HG03439 (cell line): ENCODE measurements at regions not wholly inside any gene's neighbourhood (a gene's known extent, or its start where the extent isn't known, plus 50 kb on each side); places are given as distances from the start of the nearest gene placed in this dataset.

Experiments
- ATAC-seq: cut with Tn5 transposase; IDR thresholded peaks from one replicate; pipeline ENCODE4 v1.9.1; 2021; ENCODE audit warnings: mild to moderate bottlenecking, moderate library complexity; ENCODE audit not compliant: unreplicated experiment

- no peak for ATAC-seq
These were observed 879.3 kb upstream of the SLIT2 start for GRCh38 chr4:19372390-19372789.

DNA sequence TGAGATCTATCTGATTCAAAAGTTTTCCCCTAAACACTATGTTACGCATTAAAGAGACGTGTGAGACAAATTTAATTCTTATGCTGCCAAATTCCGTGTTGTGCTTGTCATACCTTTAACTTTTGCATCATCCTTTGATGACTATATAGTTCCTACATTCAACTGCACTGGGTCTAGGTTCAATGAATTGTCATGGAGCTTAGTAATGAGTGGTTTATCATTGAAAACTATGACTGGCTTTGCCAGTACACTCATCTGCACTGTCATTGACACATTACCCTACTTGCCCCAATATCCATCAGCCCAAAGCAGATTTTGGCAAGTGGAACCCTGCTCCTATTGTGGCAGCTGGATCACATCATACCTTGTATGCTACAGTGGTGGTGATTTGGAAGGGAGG, 882.9 kb upstream of the SLIT2 start:
- ATAC-seq: no peak

- ATAC-seq: no peak
These were observed 884.8 kb upstream of the SLIT2 start for GRCh38 chr4:19366916-19367315.

DNA sequence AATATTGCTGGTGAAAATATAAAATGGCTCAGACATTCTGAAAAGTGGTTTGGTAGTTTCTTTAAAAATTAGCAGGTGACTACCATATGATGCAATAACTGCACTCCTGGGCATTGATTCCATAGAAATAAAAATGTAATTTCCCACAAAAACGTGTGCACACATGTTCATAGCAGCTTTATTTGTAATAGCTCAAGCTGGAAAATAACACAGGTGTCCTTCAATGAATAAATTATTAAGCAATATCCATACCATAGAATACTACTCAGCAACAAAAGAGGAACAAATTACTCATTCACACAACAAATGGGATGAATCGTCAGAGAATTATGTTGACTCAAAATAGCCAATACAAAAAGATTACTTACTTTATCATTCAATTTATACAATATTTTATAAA, 893.7 kb upstream of the SLIT2 start:
- no peak for ATAC-seq

- ATAC-seq: no peak
These were observed 902.3 kb upstream of the SLIT2 start for GRCh38 chr4:19349416-19349815.

DNA sequence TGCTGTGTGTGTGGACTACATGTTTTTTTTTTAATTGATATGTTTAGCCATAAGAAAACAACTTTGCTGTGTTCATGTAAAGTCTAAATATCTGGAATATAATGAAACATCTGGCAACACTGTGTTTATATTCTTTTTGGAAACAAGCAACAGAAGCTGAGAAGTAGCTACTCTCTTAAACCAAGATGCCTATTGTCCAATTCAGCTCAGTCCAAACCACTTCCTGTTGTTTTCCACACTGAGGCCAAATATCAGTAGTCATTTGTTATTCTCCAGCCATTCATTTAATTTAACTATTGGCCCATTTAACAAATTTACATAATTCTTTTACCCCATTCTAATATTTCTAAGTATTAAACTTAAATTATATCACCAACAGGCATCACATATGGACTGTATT, 903.0 kb upstream of the SLIT2 start:
- no peak for ATAC-seq

DNA sequence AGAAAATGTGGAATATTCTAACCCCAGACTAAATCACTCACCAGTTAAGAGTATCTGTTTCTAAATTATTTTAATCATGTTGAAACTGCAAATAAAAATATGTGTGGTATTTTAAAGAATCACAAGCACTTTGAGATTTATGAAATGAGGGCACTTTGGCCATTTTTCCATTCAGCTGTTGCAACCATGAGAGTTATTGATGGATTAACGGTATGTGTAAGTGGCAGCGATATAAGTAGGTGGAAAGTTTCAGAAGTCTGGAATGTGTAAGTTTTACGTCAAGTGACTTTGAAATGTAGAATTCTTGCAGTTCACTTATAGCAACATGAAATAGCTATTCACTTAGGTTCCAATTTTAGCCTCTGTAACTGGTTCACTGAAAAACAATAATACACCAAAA, 905.1 kb upstream of the SLIT2 start:
- ATAC-seq: no peak

DNA sequence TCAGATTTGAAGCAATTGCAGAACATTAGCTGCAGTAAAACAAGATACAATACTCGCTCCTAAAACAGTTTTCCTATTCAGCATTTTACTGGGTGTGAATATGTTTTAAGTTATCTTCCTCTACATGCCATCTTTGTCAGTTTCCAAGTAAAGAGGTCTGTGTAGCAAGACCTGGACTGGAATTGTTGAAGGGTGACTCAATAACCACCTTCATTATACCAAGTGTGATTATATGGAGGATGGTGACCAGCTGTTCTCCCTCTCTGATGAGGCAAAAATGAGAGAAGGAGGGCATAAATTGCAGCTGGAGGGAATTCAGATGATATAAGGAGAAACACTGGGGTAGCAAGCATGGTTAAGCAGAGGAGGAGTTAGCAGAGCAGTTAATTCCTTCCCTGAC, 922.1 kb upstream of the SLIT2 start:
- no peak for ATAC-seq

- no peak for ATAC-seq
These were observed 922.6 kb upstream of the SLIT2 start for GRCh38 chr4:19329077-19329476.

- ATAC-seq: no peak
These were observed 924.3 kb upstream of the SLIT2 start for GRCh38 chr4:19327364-19327763.

- ATAC-seq: no peak
These were observed 927.5 kb upstream of the SLIT2 start for GRCh38 chr4:19324184-19324583.

DNA sequence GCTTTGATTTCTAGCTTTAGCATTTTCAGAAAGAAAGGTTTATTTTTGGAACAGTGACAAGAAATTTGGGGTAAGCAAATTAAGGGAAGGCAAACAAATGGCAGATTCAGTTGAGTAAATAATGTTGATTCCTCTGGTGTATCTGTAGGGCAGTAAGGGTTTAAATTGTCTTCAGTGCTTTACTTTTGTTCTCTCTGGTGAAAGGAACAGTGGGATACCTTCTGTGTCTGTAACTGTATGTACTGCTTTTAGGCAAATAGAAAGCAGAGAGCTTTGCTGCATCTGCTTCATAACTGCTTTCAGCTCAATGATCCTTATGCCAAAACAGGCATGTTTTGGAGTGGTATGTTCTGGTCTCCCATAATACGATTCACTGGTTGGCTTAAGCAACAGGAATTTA, 932.1 kb upstream of the SLIT2 start:
- ATAC-seq: no peak

DNA sequence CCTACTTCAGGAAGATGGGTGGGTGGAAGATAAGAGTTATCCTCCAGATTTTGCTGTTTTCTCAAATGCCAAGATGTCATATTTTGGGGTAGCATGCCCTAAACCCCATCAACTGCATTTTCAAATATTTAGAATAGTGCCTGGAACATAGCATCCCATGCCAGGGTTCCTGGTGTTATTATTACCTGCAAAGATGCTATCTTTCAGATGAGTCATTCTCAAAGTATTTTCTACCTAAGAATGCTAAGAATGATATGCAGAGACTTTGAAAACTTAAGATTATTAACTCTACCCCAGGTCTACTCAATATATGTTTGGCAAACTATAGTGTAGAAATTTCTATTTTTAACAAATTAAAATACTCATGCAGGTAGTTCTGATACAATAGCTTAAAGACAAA, 934.3 kb upstream of the SLIT2 start:
- ATAC-seq: no peak

- no peak for ATAC-seq
These were observed 937.6 kb upstream of the SLIT2 start for GRCh38 chr4:19314116-19314515.

DNA sequence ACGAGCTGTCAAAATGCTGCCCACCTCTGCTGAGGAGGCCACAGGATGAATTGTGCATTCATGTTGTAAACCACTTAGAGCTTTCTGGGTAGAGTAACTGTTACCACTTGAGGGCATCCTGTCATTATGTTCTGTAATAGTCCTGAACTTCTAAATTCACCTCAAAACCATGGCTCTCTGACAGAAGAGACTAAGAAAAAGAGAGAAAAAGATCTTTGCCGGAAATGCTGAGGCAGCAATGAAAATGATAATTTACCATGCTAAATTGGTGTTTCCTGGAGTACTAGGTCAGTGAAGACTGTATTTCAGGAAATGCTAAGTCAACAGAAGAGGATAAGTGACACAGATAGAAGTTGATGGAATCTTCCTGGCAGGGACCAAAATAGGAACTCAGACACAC, 942.3 kb upstream of the SLIT2 start:
- ATAC-seq: no peak

DNA sequence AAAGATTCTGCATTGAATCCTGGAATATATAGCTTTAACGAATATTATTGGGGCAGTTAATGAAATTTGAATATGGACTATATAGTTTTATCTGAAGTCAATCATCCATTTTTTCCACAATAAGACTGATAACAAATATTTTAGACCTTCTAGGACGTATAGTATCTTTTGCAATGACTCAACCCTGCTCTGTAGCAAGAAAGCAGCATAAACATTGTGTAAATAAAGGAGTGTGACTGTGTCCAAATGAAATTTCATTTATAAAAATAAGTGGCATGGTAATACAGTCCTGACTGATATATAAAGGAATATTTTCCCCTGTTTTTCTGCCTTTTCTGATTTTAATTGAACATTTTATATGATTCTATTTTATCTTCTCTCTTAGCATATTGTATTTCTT, 947.7 kb upstream of the SLIT2 start:
- no peak for ATAC-seq

GRCh38 chr4:19301527-19301926, 950.2 kb upstream of the SLIT2 start:
- no peak for ATAC-seq

DNA sequence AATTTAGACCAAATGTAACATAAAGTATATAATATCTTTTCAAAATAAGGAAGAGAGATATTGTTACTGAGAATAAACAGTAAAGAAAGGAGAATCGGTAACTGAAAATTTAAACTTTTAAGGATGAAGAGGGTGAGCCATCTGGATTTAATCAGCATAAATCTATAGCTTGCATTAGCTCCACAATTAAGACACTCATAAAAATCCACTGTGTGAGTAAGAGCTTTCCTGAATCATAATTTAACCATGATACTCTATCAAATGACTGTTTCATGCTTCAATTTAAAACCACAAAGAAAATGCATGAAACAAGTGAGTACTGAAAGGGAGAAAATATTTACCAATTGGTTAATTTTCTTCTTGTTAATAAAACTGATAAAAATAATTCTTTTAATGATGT, 951.5 kb upstream of the SLIT2 start:
- ATAC-seq: no peak

- no peak for ATAC-seq
These were observed 952.7 kb upstream of the SLIT2 start for GRCh38 chr4:19298998-19299397.

DNA sequence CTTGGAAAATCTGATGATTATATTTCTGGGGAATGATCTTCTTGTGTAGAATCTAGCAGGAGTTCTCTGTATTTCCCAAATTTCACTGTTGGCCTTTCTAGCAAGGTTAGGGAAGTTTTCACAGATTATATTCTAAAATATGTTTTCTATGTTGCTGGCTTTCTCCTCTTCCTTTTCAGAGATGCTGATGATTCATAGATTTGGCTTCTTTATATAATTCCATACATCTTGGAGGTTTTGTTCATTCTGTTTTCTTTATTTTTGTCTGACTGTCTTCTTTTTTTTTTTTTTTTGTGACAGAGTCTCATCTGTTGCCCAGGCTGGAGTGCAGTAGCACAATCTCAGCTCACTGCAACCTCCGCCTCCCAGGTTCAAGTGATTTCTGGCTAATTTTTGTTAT, 957.9 kb upstream of the SLIT2 start:
- ATAC-seq: no peak

DNA sequence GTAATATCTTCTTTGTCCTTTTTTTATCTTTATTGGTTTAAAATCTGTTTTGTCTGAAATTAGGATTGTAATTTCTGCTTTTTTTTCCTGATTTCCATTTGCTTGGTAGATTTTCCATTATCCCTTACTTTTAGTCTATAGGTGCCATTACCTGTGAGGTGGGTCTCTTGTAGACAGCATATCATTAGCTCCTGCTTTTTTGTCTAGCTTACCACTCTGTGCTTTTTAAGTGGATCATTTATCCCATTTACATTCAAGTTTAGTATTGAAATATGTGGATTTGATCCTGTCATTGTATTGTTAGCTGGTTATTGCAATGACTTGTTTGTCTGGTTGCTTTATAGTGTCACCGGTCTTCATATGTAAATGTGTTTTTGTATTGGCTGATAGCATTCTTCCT, 958.6 kb upstream of the SLIT2 start:
- ATAC-seq: no peak

GRCh38 chr4:19286924-19287323, 964.8 kb upstream of the SLIT2 start:
- no peak for ATAC-seq

DNA sequence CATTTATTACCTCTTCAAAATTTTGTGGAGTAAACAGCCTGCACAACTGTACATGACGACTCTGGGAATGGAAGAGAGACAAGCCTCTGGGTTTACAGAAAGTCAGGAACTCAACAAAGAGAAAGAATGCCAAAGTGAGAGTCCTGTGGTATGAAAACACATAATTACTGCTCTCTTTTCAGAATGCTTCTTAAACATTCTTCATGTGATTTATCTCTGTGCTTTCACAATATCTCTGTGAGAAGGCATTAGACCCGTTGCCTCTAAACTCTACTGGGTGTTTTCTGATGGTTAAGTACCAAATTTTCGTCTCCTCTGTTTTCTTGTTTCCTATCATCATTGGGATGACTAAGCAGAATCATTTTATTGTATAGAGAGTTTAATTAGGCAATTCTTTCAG, 966.6 kb upstream of the SLIT2 start:
- ATAC-seq: no peak

DNA sequence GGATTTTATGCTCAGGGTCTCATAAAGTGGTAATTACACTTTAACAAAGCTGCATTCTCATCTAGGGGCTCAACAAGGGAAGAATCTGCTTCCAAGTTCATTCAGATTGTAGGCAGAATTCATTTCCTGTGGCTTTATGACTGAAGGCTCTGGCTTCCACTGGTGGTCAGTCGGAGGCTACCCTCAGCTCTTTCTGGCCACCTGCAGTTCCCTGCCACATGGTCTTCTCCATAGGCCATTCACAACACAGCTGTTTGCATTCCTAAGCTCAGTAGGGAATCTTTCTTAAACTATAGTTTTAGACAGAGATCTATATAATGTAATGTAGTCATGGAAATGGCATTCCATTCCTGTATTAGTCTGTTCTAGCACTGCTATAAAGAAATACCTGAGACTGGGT, 973.0 kb upstream of the SLIT2 start:
- no peak for ATAC-seq
